Liver (tissue), 8 donors: ENCODE measurements at regions not wholly inside any gene's neighbourhood (a gene's known extent, or its start where the extent isn't known, plus 50 kb on each side); places are given as distances from the start of the nearest gene placed in this dataset.

ENCODE experiments used
- DNase-seq: peaks from one replicate; pipeline ENCODE4 v3.0.0-alpha.2; 2017; ENCODE audit warnings: low spot score
- H3K27ac ChIP-seq, 2 donors: one replicate each; pipeline ENCODE4 v1.7.0; 2013; ENCODE audit warnings: inconsistent platforms in 2 of 2, low read length in 2 of 2, control low read depth in 1 of 2, low read depth in 1 of 2, mild to moderate bottlenecking in 1 of 2
- H3K27me3 ChIP-seq, 4 donors: one replicate each; pipeline versions ENCODE4 v1.6.1 to v1.7.0; 2013; ENCODE audit warnings: low read length in 3 of 4, inconsistent platforms in 1 of 4, mild to moderate bottlenecking in 1 of 4, moderate library complexity in 1 of 4; ENCODE audit not compliant: control insufficient read depth in 4 of 4, insufficient read depth in 4 of 4
- H3K36me3 ChIP-seq, 4 donors: one replicate each; pipeline versions ENCODE4 v1.6.1 to v1.7.0; 2013; ENCODE audit warnings: low read length in 3 of 4, mild to moderate bottlenecking in 3 of 4, low read depth in 1 of 4, moderate library complexity in 1 of 4; ENCODE audit not compliant: control insufficient read depth in 4 of 4, insufficient read depth in 3 of 4
- H3K4me1 ChIP-seq, 4 donors: one replicate each; pipeline versions ENCODE4 v1.6.1 to v1.7.0; 2013; ENCODE audit warnings: low read length in 3 of 4, mild to moderate bottlenecking in 3 of 4, moderate library complexity in 1 of 4; ENCODE audit not compliant: control insufficient read depth in 4 of 4, insufficient read depth in 4 of 4
- H3K4me3 ChIP-seq, 3 donors: one replicate each; pipeline versions ENCODE4 v1.6.1 to v1.7.0; 2013; ENCODE audit warnings: low read length in 3 of 3, control low read depth in 1 of 3, low read depth in 1 of 3, mild to moderate bottlenecking in 1 of 3
- H3K9ac ChIP-seq, 2 donors: one replicate each; pipeline ENCODE4 v1.7.0; 2013; ENCODE audit warnings: low read length in 2 of 2, mild to moderate bottlenecking in 2 of 2, moderate library complexity in 2 of 2, control low read depth in 1 of 2, low read depth in 1 of 2
- H3K9me3 ChIP-seq, 4 donors: one replicate each; pipeline versions ENCODE4 v1.6.1 to v1.7.0; 2013; ENCODE audit warnings: low read length in 3 of 4; ENCODE audit not compliant: control insufficient read depth in 4 of 4
- CTCF ChIP-seq: fragments of 150-350 bp; IDR thresholded peaks from 2 replicates; pipeline ENCODE4 v1.5.1; 2017; ENCODE audit warnings: improper control_type of control experiment, low read depth, low read length; ENCODE audit not compliant: missing input control
- FOXA1 ChIP-seq: IDR thresholded peaks from 2 replicates; pipeline ENCODE4 v1.6.1; 2016; ENCODE audit warnings: antibody characterized with exemption
- FOXA2 ChIP-seq: IDR thresholded peaks from 2 replicates; pipeline ENCODE4 v1.6.1; 2016; ENCODE audit warnings: antibody characterized with exemption
- GABPA ChIP-seq, 2 donors: IDR thresholded peaks in 1 of 2; conservative IDR thresholded peaks in 1 of 2; 2 replicates each; pipeline ENCODE4 v1.6.1; 2016; ENCODE audit warnings: antibody characterized with exemption in 2 of 2, mild to moderate bottlenecking in 1 of 2, moderate library complexity in 1 of 2
- HNF4A ChIP-seq, 2 donors: conservative IDR thresholded peaks; 2 replicates each; pipeline ENCODE4 v1.6.1; 2016; ENCODE audit warnings: antibody characterized with exemption in 2 of 2, mild to moderate bottlenecking in 2 of 2
- HNF4G ChIP-seq: IDR thresholded peaks from 2 replicates; pipeline ENCODE4 v1.6.1; 2016; ENCODE audit warnings: antibody characterized with exemption
- JUND ChIP-seq, 2 donors: IDR thresholded peaks; 2 replicates each; pipeline ENCODE4 v1.6.1; 2016; ENCODE audit warnings: antibody characterized with exemption in 2 of 2
- MAX ChIP-seq: IDR thresholded peaks from 2 replicates; pipeline ENCODE4 v1.6.1; 2016; ENCODE audit warnings: antibody characterized with exemption
- NR2F2 ChIP-seq: IDR thresholded peaks from 2 replicates; pipeline ENCODE4 v1.6.1; 2016; ENCODE audit warnings: antibody characterized with exemption
- RAD21 ChIP-seq, 2 donors: IDR thresholded peaks; 2 replicates each; pipeline ENCODE4 v1.6.1; 2016; ENCODE audit warnings: antibody characterized with exemption in 2 of 2, mild to moderate bottlenecking in 2 of 2
- REST ChIP-seq: IDR thresholded peaks from 2 replicates; pipeline ENCODE4 v1.6.1; 2016; ENCODE audit warnings: antibody characterized with exemption, mild to moderate bottlenecking
- RXRA ChIP-seq, 2 donors: IDR thresholded peaks; 2 replicates each; pipeline ENCODE4 v1.6.1; 2017 to 2018; ENCODE audit warnings: antibody characterized with exemption in 2 of 2, mild to moderate bottlenecking in 1 of 2
- SP1 ChIP-seq: IDR thresholded peaks from 2 replicates; pipeline ENCODE4 v1.6.1; 2018; ENCODE audit warnings: antibody characterized with exemption, mild to moderate bottlenecking
- TAF1 ChIP-seq: conservative IDR thresholded peaks from 2 replicates; pipeline ENCODE4 v1.6.1; 2016; ENCODE audit warnings: antibody characterized with exemption, mild to moderate bottlenecking
- ZBTB33 ChIP-seq: IDR thresholded peaks from 2 replicates; pipeline ENCODE4 v1.6.1; 2016; ENCODE audit warnings: antibody characterized with exemption
- WGBS: extraction: QIAGEN DNeasy Blood & Tissue Kit; methylation state at CpG from one replicate; pipeline ENCODE4 v1.1.7; 2013; 5-methylcytosine and 5-hydroxymethylcytosine counted together
- donor health status: healthy.
- donor health status: healthy.
- donor health status: healthy.
- donor health status: healthy.
- donor health status: healthy.

- H3K27ac ChIP-seq = no peak overlapping the region
- no peaks in the 10 kb centered on the region for H3K36me3 ChIP-seq
- peaks cover 0 to 2% (median 0%) of the 10 kb centered on the region in 4 donors for H3K27me3 ChIP-seq
- H3K9ac ChIP-seq = no peak overlapping the region
- no peak overlapping the region for H3K4me3 ChIP-seq
- WGBS = 41% methylated on average over 2 of the region's 2 CpGs
- H3K9me3 ChIP-seq = peaks cover 2 to 8% (median 3%) of the 10 kb centered on the region in 4 donors
- TF ChIP-seq NR2F2 = no peak
- TF ChIP-seq JUND (IDR thresholded peaks at IDR 0.05) = no peak
- no peak for TF ChIP-seq FOXA1
- no peak for DNase-seq
- no peaks in the 10 kb centered on the region for H3K4me1 ChIP-seq
Measured at GRCh38 chr3:118029049-118029448, 1005.6 kb downstream of the IGSF11 start.

- Histone ChIP-seq H3K9ac (no peak overlapping the region), H3K9me3 (peaks cover 0 to 9% (median 5%) of the 10 kb centered on the region in 4 donors), H3K27me3 (peaks cover 0 to 2% (median 0%) of the 10 kb centered on the region in 4 donors), H3K36me3 (no peaks in the 10 kb centered on the region), H3K27ac (no peak overlapping the region), H3K4me3 (no peak overlapping the region), H3K4me1 (no peaks in the 10 kb centered on the region)
- TF ChIP-seq HNF4A (conservative IDR thresholded peaks at IDR 0.05) (no peak), SP1 (no peak), GABPA (IDR thresholded peaks at IDR 0.05 in 1 of 2, conservative IDR thresholded peaks at IDR 0.05 in 1 of 2) (no peak), RXRA (IDR thresholded peaks at IDR 0.05) (no peak), HNF4G (no peak), RAD21 (IDR thresholded peaks at IDR 0.05) (no peak), FOXA2 (no peak), NR2F2 (no peak), CTCF (no peak), TAF1 (no peak)
- no peak for DNase-seq
- WGBS = 28% methylated on average over 1 of the region's 1 CpG
Measured at GRCh38 chr3:118036215-118036614, 998.4 kb downstream of the IGSF11 start.

GRCh38 chr3:118055381-118055780, 979.3 kb downstream of the IGSF11 start:
- Histone ChIP-seq H3K36me3 (no peaks in the 10 kb centered on the region), H3K4me1 (no peaks in the 10 kb centered on the region), H3K27ac (no peak overlapping the region), H3K9me3 (no peaks in the 10 kb centered on the region), H3K4me3 (no peak overlapping the region), H3K27me3 (no peaks in the 10 kb centered on the region), H3K9ac (no peak overlapping the region)
- DNase-seq = no peak
- WGBS = 32% methylated on average over 1 of the region's 1 CpG
- TF ChIP-seq REST (no peak), ZBTB33 (no peak), NR2F2 (no peak), MAX (no peak), TAF1 (no peak), GABPA (IDR thresholded peaks at IDR 0.05 in 1 of 2, conservative IDR thresholded peaks at IDR 0.05 in 1 of 2) (no peak), JUND (IDR thresholded peaks at IDR 0.05) (no peak), CTCF (no peak)
